Hepatocyte (in vitro differentiated cells): ENCODE measurements at regions not wholly inside any gene's neighbourhood (a gene's known extent, or its start where the extent isn't known, plus 50 kb on each side); places are given as distances from the start of the nearest gene placed in this dataset.

Source experiments
- CTCF ChIP-seq: fragments of 200-600 bp; sonication (generic); IDR thresholded peaks from 2 replicates; pipeline ENCODE4 v1.5.1; 2016; ENCODE audit warnings: antibody characterized with exemption, mild to moderate bottlenecking; ENCODE audit not compliant: poor library complexity
- EZH2 ChIP-seq: fragments of 200-600 bp; sonication (generic); IDR thresholded peaks from 2 replicates; pipeline ENCODE4 v1.6.1; 2016; ENCODE audit warnings: antibody characterized with exemption, mild to moderate bottlenecking, borderline replicate concordance
- EZH2phosphoT487 ChIP-seq: fragments of 200-600 bp; sonication (generic); IDR thresholded peaks from one replicate; pipeline ENCODE4 v1.6.1; 2018; ENCODE audit warnings: antibody characterized with exemption, mild to moderate bottlenecking, low read depth, moderate library complexity; ENCODE audit not compliant: unreplicated experiment, severe bottlenecking

GRCh38 chr10:83541046-83541445 is 598.3 kb upstream of the GHITM start:
- no peak for TF ChIP-seq CTCF
- TF ChIP-seq EZH2phosphoT487: no peak
- no peak for TF ChIP-seq EZH2
